ENCODE measurements at regions not wholly inside any gene's neighbourhood (a gene's known extent, or its start where the extent isn't known, plus 50 kb on each side); places are given as distances from the start of the nearest gene placed in this dataset.

- TF ChIP-seq L3MBTL2 (conservative IDR thresholded peaks at IDR 0.05) (no peak), SP1 (IDR thresholded peaks at IDR 0.05) (no peak)
These were observed 218.3 kb upstream of the CNKSR2 start for GRCh38 chrX:21155916-21156315.
